OCI-LY1 (cell line): ENCODE measurements at regions not wholly inside any gene's neighbourhood (a gene's known extent, or its start where the extent isn't known, plus 50 kb on each side); places are given as distances from the start of the nearest gene placed in this dataset.

Experiments used
- EZH2 ChIP-seq: fragments of 200-600 bp; sonication (generic), shearing (Covaris generic); IDR thresholded peaks from 2 replicates; pipeline ENCODE4 v1.8.0; 2017; ENCODE audit warnings: borderline replicate concordance, mixed run types, mild to moderate bottlenecking, antibody characterized with exemption, low read length, moderate library complexity, mixed read lengths
- TF ChIP-seq, protein P1 (sequence below): fragments of 200-600 bp; sonication (generic), shearing (Covaris generic); IDR thresholded peaks from 2 replicates; pipeline ENCODE4 v1.5.1; 2017; ENCODE audit warnings: mild to moderate bottlenecking, antibody characterized with exemption, low read length, moderate library complexity, mixed read lengths

GRCh38 chr2:176415174-176415895 lies 146.1 kb downstream of the MTX2 start:
- TF ChIP-seq, protein P1, sequence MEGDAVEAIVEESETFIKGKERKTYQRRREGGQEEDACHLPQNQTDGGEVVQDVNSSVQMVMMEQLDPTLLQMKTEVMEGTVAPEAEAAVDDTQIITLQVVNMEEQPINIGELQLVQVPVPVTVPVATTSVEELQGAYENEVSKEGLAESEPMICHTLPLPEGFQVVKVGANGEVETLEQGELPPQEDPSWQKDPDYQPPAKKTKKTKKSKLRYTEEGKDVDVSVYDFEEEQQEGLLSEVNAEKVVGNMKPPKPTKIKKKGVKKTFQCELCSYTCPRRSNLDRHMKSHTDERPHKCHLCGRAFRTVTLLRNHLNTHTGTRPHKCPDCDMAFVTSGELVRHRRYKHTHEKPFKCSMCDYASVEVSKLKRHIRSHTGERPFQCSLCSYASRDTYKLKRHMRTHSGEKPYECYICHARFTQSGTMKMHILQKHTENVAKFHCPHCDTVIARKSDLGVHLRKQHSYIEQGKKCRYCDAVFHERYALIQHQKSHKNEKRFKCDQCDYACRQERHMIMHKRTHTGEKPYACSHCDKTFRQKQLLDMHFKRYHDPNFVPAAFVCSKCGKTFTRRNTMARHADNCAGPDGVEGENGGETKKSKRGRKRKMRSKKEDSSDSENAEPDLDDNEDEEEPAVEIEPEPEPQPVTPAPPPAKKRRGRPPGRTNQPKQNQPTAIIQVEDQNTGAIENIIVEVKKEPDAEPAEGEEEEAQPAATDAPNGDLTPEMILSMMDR = no peak
- no peak for TF ChIP-seq EZH2
